ENCODE measurements at regions not wholly inside any gene's neighbourhood (a gene's known extent, or its start where the extent isn't known, plus 50 kb on each side); places are given as distances from the start of the nearest gene placed in this dataset.

DNA sequence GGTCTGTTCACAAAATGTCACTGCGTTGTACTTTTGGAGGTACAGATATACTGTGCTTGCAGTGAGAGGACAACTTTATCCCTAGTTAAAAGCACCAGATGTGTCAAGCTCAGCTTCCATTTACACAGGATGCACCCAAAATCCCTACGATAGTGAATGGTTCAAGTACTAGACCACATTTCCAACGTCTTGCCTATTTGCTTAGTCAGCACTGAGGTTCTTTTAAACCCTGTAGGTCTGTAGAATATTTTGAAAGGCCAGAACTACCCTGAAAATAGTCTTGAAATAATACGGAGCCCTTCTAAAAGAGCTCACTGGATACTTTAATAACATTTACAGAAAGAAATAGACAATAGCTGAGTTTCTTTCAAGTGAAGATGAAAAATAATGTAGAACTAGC lies 466.1 kb downstream of the FUT8 start:
- Histone ChIP-seq H3K27me3 (ENCODE audit: control insufficient read depth, insufficient read depth, low read length) (no peaks in the 10 kb centered on the region), H3K4me1 (ENCODE audit: control insufficient read depth, extremely low read depth, insufficient read depth, low read length) (no peaks in the 10 kb centered on the region), H3K4me2 (ENCODE audit: extremely low read depth, insufficient read depth, low read length) (no peak overlapping the region), H4K20me1 (ENCODE audit: control insufficient read depth, extremely low read depth, insufficient read depth, low read length) (no peaks in the 10 kb centered on the region), H3K36me3 (ENCODE audit: control insufficient read depth, insufficient read depth, low read length) (no peaks in the 10 kb centered on the region), H3K9me3 (ENCODE audit: control insufficient read depth, insufficient read depth, low read depth, low read length) (no peaks in the 10 kb centered on the region), H3K27ac (ENCODE audit: insufficient read depth, low read length) (no peak overlapping the region), H3K79me2 (ENCODE audit: control insufficient read depth, insufficient read depth, low read length) (no peaks in the 10 kb centered on the region), H2AFZ (ENCODE audit: low read length) (no peak overlapping the region), H3K9ac (ENCODE audit: insufficient read depth, low read length) (no peak overlapping the region), H3K4me3 (replicated peaks in 1 of 4; ENCODE audit: control extremely low read depth in 1 of 4, insufficient read depth in 1 of 4, low read depth in 3 of 4, low read length in 4 of 4) (no peak overlapping the region)
- DNase-seq (ENCODE audit: low read depth in 2 of 2): no peak
- no peak for TF ChIP-seq EZH2 (IDR thresholded peaks at IDR 0.05; ENCODE audit: low read length, missing control alignments)
- TF ChIP-seq, protein P1, sequence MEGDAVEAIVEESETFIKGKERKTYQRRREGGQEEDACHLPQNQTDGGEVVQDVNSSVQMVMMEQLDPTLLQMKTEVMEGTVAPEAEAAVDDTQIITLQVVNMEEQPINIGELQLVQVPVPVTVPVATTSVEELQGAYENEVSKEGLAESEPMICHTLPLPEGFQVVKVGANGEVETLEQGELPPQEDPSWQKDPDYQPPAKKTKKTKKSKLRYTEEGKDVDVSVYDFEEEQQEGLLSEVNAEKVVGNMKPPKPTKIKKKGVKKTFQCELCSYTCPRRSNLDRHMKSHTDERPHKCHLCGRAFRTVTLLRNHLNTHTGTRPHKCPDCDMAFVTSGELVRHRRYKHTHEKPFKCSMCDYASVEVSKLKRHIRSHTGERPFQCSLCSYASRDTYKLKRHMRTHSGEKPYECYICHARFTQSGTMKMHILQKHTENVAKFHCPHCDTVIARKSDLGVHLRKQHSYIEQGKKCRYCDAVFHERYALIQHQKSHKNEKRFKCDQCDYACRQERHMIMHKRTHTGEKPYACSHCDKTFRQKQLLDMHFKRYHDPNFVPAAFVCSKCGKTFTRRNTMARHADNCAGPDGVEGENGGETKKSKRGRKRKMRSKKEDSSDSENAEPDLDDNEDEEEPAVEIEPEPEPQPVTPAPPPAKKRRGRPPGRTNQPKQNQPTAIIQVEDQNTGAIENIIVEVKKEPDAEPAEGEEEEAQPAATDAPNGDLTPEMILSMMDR (conservative IDR thresholded peaks at IDR 0.05 in 1 of 2, IDR thresholded peaks at IDR 0.05 in 1 of 2; ENCODE audit: low read depth in 1 of 2, low read length in 2 of 2): no peak

DNA sequence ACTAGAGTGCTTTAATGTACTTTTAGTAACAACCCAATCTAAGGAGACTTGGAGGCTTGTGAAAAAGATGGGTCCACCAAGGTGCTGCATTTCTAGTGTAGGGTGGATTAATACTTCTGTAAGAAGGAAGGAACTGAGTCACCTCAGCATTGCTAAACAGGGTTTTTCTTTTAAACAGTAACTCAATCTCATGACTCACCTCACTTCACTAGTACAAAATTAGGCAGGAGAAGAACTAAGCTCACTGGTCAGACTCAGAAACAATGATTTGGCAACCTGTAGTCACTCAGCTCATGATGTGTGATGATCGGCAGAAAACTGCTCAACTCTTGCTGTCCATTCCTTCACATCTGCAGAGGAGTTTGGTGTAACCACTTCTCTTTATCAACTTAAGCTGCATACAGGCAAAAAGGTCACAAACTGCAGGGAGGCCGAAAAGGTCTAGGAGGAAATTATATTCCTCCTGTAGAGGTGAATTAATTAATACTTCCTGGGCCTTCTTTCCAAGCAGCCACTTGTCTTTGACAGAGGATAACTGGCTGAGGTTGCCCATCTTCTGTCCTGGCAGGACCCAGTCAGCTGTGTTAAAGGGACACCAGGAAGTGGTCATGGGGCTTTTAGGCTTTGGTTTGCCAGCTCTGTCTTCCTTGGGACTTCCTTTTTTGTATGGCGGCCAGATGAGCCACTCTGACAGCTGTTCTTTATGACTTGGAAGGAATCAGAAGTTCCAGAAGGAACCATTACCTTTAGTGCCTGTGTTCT lies 466.9 kb downstream of the FUT8 start:
- H3K27me3 ChIP-seq (ENCODE audit: control insufficient read depth, insufficient read depth, low read length): no peaks in the 10 kb centered on the region
- H3K36me3 ChIP-seq (ENCODE audit: control insufficient read depth, insufficient read depth, low read length): no peaks in the 10 kb centered on the region
- H3K4me3 ChIP-seq (replicated peaks in 1 of 4; ENCODE audit: control extremely low read depth in 1 of 4, insufficient read depth in 1 of 4, low read depth in 3 of 4, low read length in 4 of 4): no peak overlapping the region
- H4K20me1 ChIP-seq (ENCODE audit: control insufficient read depth, extremely low read depth, insufficient read depth, low read length): no peaks in the 10 kb centered on the region
- H3K79me2 ChIP-seq (ENCODE audit: control insufficient read depth, insufficient read depth, low read length): no peaks in the 10 kb centered on the region
- no peak overlapping the region for H3K9ac ChIP-seq (ENCODE audit: insufficient read depth, low read length)
- no peaks in the 10 kb centered on the region for H3K4me1 ChIP-seq (ENCODE audit: control insufficient read depth, extremely low read depth, insufficient read depth, low read length)
- DNase-seq (ENCODE audit: low read depth in 2 of 2): peak; percentile 6 to 66
- H3K27ac ChIP-seq (ENCODE audit: insufficient read depth, low read length): no peak overlapping the region
- H3K9me3 ChIP-seq (ENCODE audit: control insufficient read depth, insufficient read depth, low read depth, low read length): no peaks in the 10 kb centered on the region
- H3K4me2 ChIP-seq (ENCODE audit: extremely low read depth, insufficient read depth, low read length): no peak overlapping the region
- TF ChIP-seq, protein P1 (conservative IDR thresholded peaks at IDR 0.05 in 1 of 2, IDR thresholded peaks at IDR 0.05 in 1 of 2; ENCODE audit: low read depth in 1 of 2, low read length in 2 of 2): no peak
- no peak for TF ChIP-seq EZH2 (IDR thresholded peaks at IDR 0.05; ENCODE audit: low read length, missing control alignments)
- no peak overlapping the region for H2AFZ ChIP-seq (ENCODE audit: low read length)

DNA sequence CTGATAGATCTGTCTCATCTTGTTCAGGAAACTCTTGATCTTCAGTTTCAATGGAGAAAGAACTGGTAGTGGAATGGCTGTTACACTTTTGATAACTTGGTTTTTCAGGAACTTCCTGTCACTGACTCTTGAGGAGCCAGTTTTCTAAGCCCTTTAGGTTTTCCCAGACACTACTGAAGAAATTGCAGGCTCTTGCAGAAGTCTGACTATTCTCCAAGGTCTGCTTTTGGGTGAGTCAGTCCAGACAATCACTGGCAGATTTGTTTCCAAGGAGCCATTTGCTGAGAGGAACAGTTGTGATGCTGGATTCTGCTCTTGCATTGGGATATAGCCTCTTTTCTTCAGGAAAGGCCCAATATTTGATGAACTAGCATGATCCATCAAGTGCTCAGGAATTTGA lies 468.0 kb downstream of the FUT8 start:
- H3K4me1 ChIP-seq (ENCODE audit: control insufficient read depth, extremely low read depth, insufficient read depth, low read length): no peaks in the 10 kb centered on the region
- no peaks in the 10 kb centered on the region for H3K36me3 ChIP-seq (ENCODE audit: control insufficient read depth, insufficient read depth, low read length)
- H3K9me3 ChIP-seq (ENCODE audit: control insufficient read depth, insufficient read depth, low read depth, low read length): no peaks in the 10 kb centered on the region
- no peak overlapping the region for H3K9ac ChIP-seq (ENCODE audit: insufficient read depth, low read length)
- no peak for DNase-seq (ENCODE audit: low read depth in 2 of 2)
- H3K27ac ChIP-seq (ENCODE audit: insufficient read depth, low read length): no peak overlapping the region
- H3K4me2 ChIP-seq (ENCODE audit: extremely low read depth, insufficient read depth, low read length): no peak overlapping the region
- TF ChIP-seq EZH2 (IDR thresholded peaks at IDR 0.05; ENCODE audit: low read length, missing control alignments): no peak
- TF ChIP-seq, protein P1 (conservative IDR thresholded peaks at IDR 0.05 in 1 of 2, IDR thresholded peaks at IDR 0.05 in 1 of 2; ENCODE audit: low read depth in 1 of 2, low read length in 2 of 2): no peak
- no peak overlapping the region for H2AFZ ChIP-seq (ENCODE audit: low read length)
- H3K79me2 ChIP-seq (ENCODE audit: control insufficient read depth, insufficient read depth, low read length): no peaks in the 10 kb centered on the region
- H3K4me3 ChIP-seq (replicated peaks in 1 of 4; ENCODE audit: control extremely low read depth in 1 of 4, insufficient read depth in 1 of 4, low read depth in 3 of 4, low read length in 4 of 4): no peak overlapping the region
- no peaks in the 10 kb centered on the region for H4K20me1 ChIP-seq (ENCODE audit: control insufficient read depth, extremely low read depth, insufficient read depth, low read length)
- H3K27me3 ChIP-seq (ENCODE audit: control insufficient read depth, insufficient read depth, low read length): no peaks in the 10 kb centered on the region

All from fibroblast of lung (primary cell).